VCaP (cell line): ENCODE measurements at regions not wholly inside any gene's neighbourhood (a gene's known extent, or its start where the extent isn't known, plus 50 kb on each side); places are given as distances from the start of the nearest gene placed in this dataset.
A peak's percentile ranks its signal among the peaks of the same experiment; 100 is the strongest.

Experiments
- H3K27ac ChIP-seq: fragments of 450-650 bp; 2 replicates; pipeline ENCODE4 v1.5.1; 2017
- CTCF ChIP-seq: fragments of 450-650 bp; conservative IDR thresholded peaks from 2 replicates; pipeline ENCODE4 v1.5.1; 2017; ENCODE audit warnings: mild to moderate bottlenecking, moderate library complexity

- no peak overlapping the region for H3K27ac ChIP-seq
- no peak for TF ChIP-seq CTCF
Measured at GRCh38 chr14:89489761-89490437, 72.9 kb upstream of the FOXN3 start.

GRCh38 chr14:89486961-89487360 is 69.9 kb upstream of the FOXN3 start:
- H3K27ac ChIP-seq, result no peak overlapping the region
- no peak for TF ChIP-seq CTCF

GRCh38 chr14:89486505-89486904 is 69.5 kb upstream of the FOXN3 start:
- no peak overlapping the region for H3K27ac ChIP-seq
- TF ChIP-seq CTCF, result no peak

- H3K27ac ChIP-seq, result no peak overlapping the region
- TF ChIP-seq CTCF, result no peak
Measured at GRCh38 chr14:89485264-89485663, 68.2 kb upstream of the FOXN3 start.

- H3K27ac ChIP-seq, result no peak overlapping the region
- TF ChIP-seq CTCF, result no peak
Measured at GRCh38 chr14:89484051-89484844, 67.2 kb upstream of the FOXN3 start.

- 0 out of 2 replicates have a peak overlapping the region, but pooled peaks have one; percentile 5 for H3K27ac ChIP-seq
- TF ChIP-seq CTCF, result no peak
Measured at GRCh38 chr14:89481196-89481595, 64.2 kb upstream of the FOXN3 start.

GRCh38 chr14:89480278-89480677 is 63.2 kb upstream of the FOXN3 start:
- 0 out of 2 replicates have a peak overlapping the region, but pooled peaks have one; percentile 5 for H3K27ac ChIP-seq
- TF ChIP-seq CTCF, result no peak
